Testis (tissue), 2 donors: ENCODE measurements at regions not wholly inside any gene's neighbourhood (a gene's known extent, or its start where the extent isn't known, plus 50 kb on each side); places are given as distances from the start of the nearest gene placed in this dataset.

Experiments used
- DNase-seq: peaks from one replicate; pipeline ENCODE4 v3.0.0-alpha.2; 2019
- H3K27ac ChIP-seq, 2 donors: fragments of 200-600 bp; sonication (generic); one replicate each; pipeline ENCODE4 v1.5.1; 2019
- H3K27me3 ChIP-seq: fragments of 200-600 bp; sonication (generic); one replicate; pipeline ENCODE4 v1.5.1; 2019
- H3K36me3 ChIP-seq: fragments of 200-600 bp; sonication (generic); one replicate; pipeline ENCODE4 v1.5.1; 2017; ENCODE audit warnings: low read depth; ENCODE audit errors: missing control alignments
- H3K4me1 ChIP-seq: fragments of 200-600 bp; sonication (generic); one replicate; pipeline ENCODE4 v1.5.1; 2019
- H3K4me3 ChIP-seq, 2 donors: fragments of 200-600 bp; sonication (generic); one replicate each; pipeline ENCODE4 v1.5.1; 2017 to 2019
- H3K9me3 ChIP-seq: fragments of 200-600 bp; sonication (generic); one replicate; pipeline ENCODE4 v1.5.1; 2017
- POLR2A ChIP-seq: fragments of 450-650 bp; IDR thresholded peaks from one replicate; pipeline ENCODE4 v1.6.1; 2017; ENCODE audit warnings: antibody characterized with exemption, mild to moderate bottlenecking, moderate library complexity
- WGBS, 2 donors: methylation state at CpG; one replicate each; pipeline ENCODE4 v1.1.5; 2018; 5-methylcytosine and 5-hydroxymethylcytosine counted together
- intact Hi-C: fragments of 100-400 bp; cut with DNase I; formaldehyde crosslinking; loops from one replicate; pipeline ENCODE4 v1.15.1; 2023; ENCODE audit warnings: low total_unique reads
- TF ChIP-seq, protein P1 (sequence below), 3 experiments: fragments of 450-650 bp in 2 of 3; fragments of 200-600 bp in 1 of 3; sonication (generic) in 1 of 3; IDR thresholded peaks; one replicate each; pipeline ENCODE4 v1.5.1; 2016 to 2019; ENCODE audit warnings: antibody characterized with exemption in 3 of 3, mild to moderate bottlenecking in 2 of 3, moderate library complexity in 1 of 3

DNA sequence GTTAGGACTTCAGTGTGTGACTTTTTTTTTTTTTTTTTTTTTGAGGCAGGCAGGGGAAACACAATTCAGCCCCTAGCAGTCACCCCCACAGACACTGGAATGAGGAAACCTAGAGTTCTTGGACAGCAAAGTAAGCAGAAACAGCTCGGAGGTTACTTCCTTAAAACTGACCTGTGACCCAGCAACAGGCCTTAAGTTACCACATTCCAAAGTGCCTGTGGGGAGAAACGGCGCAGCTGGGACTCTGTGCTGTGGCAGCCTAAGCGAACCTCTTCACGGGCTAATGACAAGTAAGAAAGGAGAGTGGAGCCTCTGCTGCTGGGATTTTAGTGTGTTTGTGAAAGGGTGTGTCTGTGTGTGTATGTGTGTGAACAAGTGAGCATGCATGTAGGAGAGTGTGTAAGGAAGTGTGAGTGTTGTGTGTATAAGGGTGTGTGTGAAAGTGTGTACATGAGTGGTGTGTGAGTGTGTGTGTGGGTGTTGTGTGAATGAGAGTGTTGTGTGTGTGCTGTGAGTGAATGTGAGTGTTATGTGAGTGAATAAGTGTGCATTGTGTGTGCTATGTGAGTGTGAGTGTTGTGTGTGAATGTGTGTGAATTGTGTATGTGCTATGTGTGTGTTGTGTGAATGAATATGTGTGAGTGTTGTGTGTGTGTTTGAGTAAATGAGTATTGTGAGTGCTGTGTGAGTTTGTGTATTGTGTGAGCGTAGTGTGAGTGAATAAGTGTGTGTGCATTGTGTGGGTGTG, 180.8 kb downstream of the BRINP2 start:
- H3K27ac ChIP-seq = no peak overlapping the region
- no peaks in the 10 kb centered on the region for H3K4me1 ChIP-seq
- H3K9me3 ChIP-seq = no peaks in the 10 kb centered on the region
- DNase-seq = no peak
- no peaks in the 10 kb centered on the region for H3K36me3 ChIP-seq
- 52 to 74% methylated on average over 6 of the region's 6 CpGs for WGBS, 2 donors
- no peaks in the 10 kb centered on the region for H3K27me3 ChIP-seq
- TF ChIP-seq, protein P1, sequence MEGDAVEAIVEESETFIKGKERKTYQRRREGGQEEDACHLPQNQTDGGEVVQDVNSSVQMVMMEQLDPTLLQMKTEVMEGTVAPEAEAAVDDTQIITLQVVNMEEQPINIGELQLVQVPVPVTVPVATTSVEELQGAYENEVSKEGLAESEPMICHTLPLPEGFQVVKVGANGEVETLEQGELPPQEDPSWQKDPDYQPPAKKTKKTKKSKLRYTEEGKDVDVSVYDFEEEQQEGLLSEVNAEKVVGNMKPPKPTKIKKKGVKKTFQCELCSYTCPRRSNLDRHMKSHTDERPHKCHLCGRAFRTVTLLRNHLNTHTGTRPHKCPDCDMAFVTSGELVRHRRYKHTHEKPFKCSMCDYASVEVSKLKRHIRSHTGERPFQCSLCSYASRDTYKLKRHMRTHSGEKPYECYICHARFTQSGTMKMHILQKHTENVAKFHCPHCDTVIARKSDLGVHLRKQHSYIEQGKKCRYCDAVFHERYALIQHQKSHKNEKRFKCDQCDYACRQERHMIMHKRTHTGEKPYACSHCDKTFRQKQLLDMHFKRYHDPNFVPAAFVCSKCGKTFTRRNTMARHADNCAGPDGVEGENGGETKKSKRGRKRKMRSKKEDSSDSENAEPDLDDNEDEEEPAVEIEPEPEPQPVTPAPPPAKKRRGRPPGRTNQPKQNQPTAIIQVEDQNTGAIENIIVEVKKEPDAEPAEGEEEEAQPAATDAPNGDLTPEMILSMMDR (IDR thresholded peaks at IDR 0.05) = no peak
- TF ChIP-seq POLR2A = no peak
- intact Hi-C loops = no loop called here
- no peak overlapping the region for H3K4me3 ChIP-seq

DNA sequence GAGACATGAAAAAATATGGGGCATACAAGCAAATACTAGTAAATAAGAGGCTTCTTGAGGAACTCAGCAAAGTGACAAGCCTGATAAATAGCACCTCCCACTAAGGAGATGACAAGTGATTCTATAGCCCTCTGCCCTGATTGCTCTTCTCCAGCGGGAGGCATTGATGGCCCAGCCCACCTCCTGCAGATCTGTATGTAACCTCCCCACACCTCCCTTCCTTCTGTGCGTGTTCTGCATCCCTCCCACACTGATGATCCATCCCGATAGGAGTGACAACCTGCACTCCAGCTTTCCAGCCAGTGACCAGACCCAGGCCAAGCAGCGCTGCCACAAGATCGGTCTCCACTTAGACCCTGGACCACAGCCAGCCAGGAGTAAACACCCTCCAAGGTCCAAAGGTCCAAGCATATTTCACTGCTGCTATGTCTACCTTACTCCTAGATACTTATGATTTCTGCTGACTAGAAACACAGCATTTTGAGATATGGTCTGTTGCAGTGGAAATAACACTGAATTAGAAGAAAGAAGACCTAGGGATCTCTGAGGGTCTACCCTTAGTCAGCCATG, 176.1 kb downstream of the BRINP2 start:
- intact Hi-C loops = no loop called here
- H3K9me3 ChIP-seq = no peaks in the 10 kb centered on the region
- DNase-seq = no peak

GRCh38 chr1:177343445-177343844, 172.7 kb downstream of the BRINP2 start:
- intact Hi-C loops = no loop called here
- no peaks in the 10 kb centered on the region for H3K4me1 ChIP-seq
- H3K9me3 ChIP-seq = no peaks in the 10 kb centered on the region
- TF ChIP-seq, protein P1 (IDR thresholded peaks at IDR 0.05) = no peak
- TF ChIP-seq POLR2A = no peak
- no peaks in the 10 kb centered on the region for H3K36me3 ChIP-seq
- DNase-seq = no peak
- WGBS, 2 donors = 58 to 68% methylated on average over 5 of the region's 5 CpGs
- H3K27me3 ChIP-seq = no peaks in the 10 kb centered on the region
- H3K4me3 ChIP-seq = no peak overlapping the region
- H3K27ac ChIP-seq = no peak overlapping the region

More for the DNA sequence above, 176.1 kb downstream of the BRINP2 start:
- no peak for TF ChIP-seq POLR2A
- TF ChIP-seq, protein P1 (IDR thresholded peaks at IDR 0.05) = no peak
- H3K36me3 ChIP-seq = no peaks in the 10 kb centered on the region
- H3K4me1 ChIP-seq = no peaks in the 10 kb centered on the region
- no peak overlapping the region for H3K4me3 ChIP-seq
- no peak overlapping the region for H3K27ac ChIP-seq
- WGBS, 2 donors = 67 to 75% methylated on average over 5 of the region's 5 CpGs
- no peaks in the 10 kb centered on the region for H3K27me3 ChIP-seq

GRCh38 chr1:177341773-177342172, 171.0 kb downstream of the BRINP2 start:
- no peak overlapping the region for H3K27ac ChIP-seq
- H3K9me3 ChIP-seq = no peaks in the 10 kb centered on the region
- DNase-seq = no peak
- TF ChIP-seq, protein P1 (IDR thresholded peaks at IDR 0.05) = no peak
- no peak for TF ChIP-seq POLR2A
- 68 to 80% methylated on average over 4 of the region's 4 CpGs for WGBS, 2 donors
- H3K4me1 ChIP-seq = no peaks in the 10 kb centered on the region
- no peaks in the 10 kb centered on the region for H3K36me3 ChIP-seq
- no peak overlapping the region for H3K4me3 ChIP-seq
- intact Hi-C loops = no loop called here
- no peaks in the 10 kb centered on the region for H3K27me3 ChIP-seq
